ENCODE measurements at regions not wholly inside any gene's neighbourhood (a gene's known extent, or its start where the extent isn't known, plus 50 kb on each side); places are given as distances from the start of the nearest gene placed in this dataset.
"Not testable (repeated sequence)": the region's sequence is repeated elsewhere in the genome, so short reads cannot be mapped to it uniquely, and the experiment has no call there.

- DNase-seq: no peak
These were observed 316.2 kb upstream of the PPP2R3A start for GRCh38 chr3:135649361-135649760.

GRCh38 chr3:135650309-135650708 is 315.2 kb upstream of the PPP2R3A start:
- DNase-seq: no peak

- no peak for DNase-seq
These were observed 313.1 kb upstream of the PPP2R3A start for GRCh38 chr3:135652388-135652787.

- DNase-seq: no peak
These were observed 310.2 kb upstream of the PPP2R3A start for GRCh38 chr3:135655328-135655727.

- DNase-seq: not testable (repeated sequence)
These were observed 307.1 kb upstream of the PPP2R3A start for GRCh38 chr3:135658451-135658850.

- DNase-seq: no peak
These were observed 298.5 kb upstream of the PPP2R3A start for GRCh38 chr3:135667061-135667460.

- DNase-seq: no peak
These were observed 291.0 kb upstream of the PPP2R3A start for GRCh38 chr3:135674508-135674907.

- no peak for DNase-seq
These were observed 287.1 kb upstream of the PPP2R3A start for GRCh38 chr3:135678386-135678785.

- no peak for DNase-seq
These were observed 277.5 kb upstream of the PPP2R3A start for GRCh38 chr3:135688003-135688402.

- no peak for DNase-seq
These were observed 274.9 kb upstream of the PPP2R3A start for GRCh38 chr3:135690664-135691063.

GRCh38 chr3:135691240-135691639 is 274.3 kb upstream of the PPP2R3A start:
- DNase-seq: no peak

GRCh38 chr3:135694142-135694541 is 271.4 kb upstream of the PPP2R3A start:
- no peak for DNase-seq

- no peak for DNase-seq
These were observed 265.8 kb upstream of the PPP2R3A start for GRCh38 chr3:135699741-135700140.

GRCh38 chr3:135706758-135707375 is 258.7 kb upstream of the PPP2R3A start:
- DNase-seq: no peak

- DNase-seq: no peak
These were observed 246.1 kb upstream of the PPP2R3A start for GRCh38 chr3:135719449-135719848.

GRCh38 chr3:135728007-135728721 is 237.4 kb upstream of the PPP2R3A start:
- DNase-seq: no peak

- no peak for DNase-seq
These were observed 234.0 kb upstream of the PPP2R3A start for GRCh38 chr3:135731546-135731945.

GRCh38 chr3:135736740-135737139 is 228.8 kb upstream of the PPP2R3A start:
- no peak for DNase-seq

- no peak for DNase-seq
These were observed 225.7 kb upstream of the PPP2R3A start for GRCh38 chr3:135739779-135740178.

GRCh38 chr3:135740211-135740610 is 225.3 kb upstream of the PPP2R3A start:
- no peak for DNase-seq

GRCh38 chr3:135740751-135741150 is 224.8 kb upstream of the PPP2R3A start:
- DNase-seq: no peak

GRCh38 chr3:135751991-135752390 is 213.5 kb upstream of the PPP2R3A start:
- DNase-seq: no peak

GRCh38 chr3:135752851-135753250 is 212.7 kb upstream of the PPP2R3A start:
- DNase-seq: no peak

GRCh38 chr3:135753506-135753905 is 212.0 kb upstream of the PPP2R3A start:
- DNase-seq: no peak

All from activated CD4-positive, alpha-beta T cell treated with anti-CD3 and anti-CD28 coated beads, Interleukin-2, amount 50 U/mL, for 4 hours (primary cell).